Dermis microvascular lymphatic vessel endothelial cell (primary cell): ENCODE measurements at regions not wholly inside any gene's neighbourhood (a gene's known extent, or its start where the extent isn't known, plus 50 kb on each side); places are given as distances from the start of the nearest gene placed in this dataset.
"Not testable (repeated sequence)": the region's sequence is repeated elsewhere in the genome, so short reads cannot be mapped to it uniquely, and the experiment has no call there.

Source experiments
- DNase-seq, 2 donors: peaks; one replicate each; pipeline versions ENCODE4 v3.0.0 to v3.0.0-alpha.2; 2010; ENCODE audit warnings: low read depth in 2 of 2

- no peak for DNase-seq
These were observed 52.2 kb upstream of the PRL start for GRCh38 chr6:22349051-22349450.

DNA sequence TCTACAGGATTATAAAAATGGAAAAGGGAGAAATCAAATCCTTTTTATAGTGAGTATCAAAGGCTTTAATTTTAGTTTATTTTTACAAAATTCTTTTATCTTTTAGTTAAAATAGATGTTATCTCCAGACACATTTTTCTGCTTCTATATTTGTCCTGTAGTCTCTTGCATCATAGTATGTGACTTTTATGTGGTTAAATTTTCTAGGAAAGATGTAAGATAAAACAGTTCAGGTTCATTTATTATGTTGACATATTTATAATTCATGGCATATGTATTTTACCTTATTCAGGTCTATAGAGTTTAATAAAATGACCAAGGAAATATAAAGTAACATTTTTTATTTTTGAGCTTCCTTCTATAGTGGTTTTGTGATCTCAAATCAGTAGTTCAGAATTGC lies 52.7 kb upstream of the PRL start:
- DNase-seq: no peak

- peak in 1 of 2 donors; percentile 45 for DNase-seq
These were observed 53.3 kb upstream of the PRL start for GRCh38 chr6:22350109-22350508.

DNA sequence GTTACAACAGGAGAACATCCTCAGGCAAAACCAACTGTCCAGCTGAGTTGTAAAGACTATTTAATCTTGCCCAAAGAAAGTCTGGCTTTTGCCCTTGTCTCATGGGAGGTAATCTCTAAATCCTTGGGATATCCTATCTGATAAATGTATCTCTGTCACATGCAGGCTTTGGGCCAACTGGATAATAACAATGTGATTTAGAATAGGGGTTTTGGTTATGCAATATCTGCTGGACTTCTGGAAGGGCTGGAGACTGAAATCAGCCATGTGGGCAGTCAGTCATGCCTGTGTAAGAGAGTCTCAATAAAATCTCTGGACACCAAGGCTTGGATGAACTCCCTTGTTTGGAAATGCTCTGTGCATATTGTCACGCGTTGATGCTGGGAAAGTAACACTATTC lies 56.3 kb upstream of the PRL start:
- no peak for DNase-seq

- DNase-seq: no peak
These were observed 59.6 kb upstream of the PRL start for GRCh38 chr6:22356362-22356940.

GRCh38 chr6:22357724-22358189 lies 60.9 kb upstream of the PRL start:
- no peak for DNase-seq

GRCh38 chr6:22361576-22361975 lies 64.7 kb upstream of the PRL start:
- DNase-seq: no peak

DNA sequence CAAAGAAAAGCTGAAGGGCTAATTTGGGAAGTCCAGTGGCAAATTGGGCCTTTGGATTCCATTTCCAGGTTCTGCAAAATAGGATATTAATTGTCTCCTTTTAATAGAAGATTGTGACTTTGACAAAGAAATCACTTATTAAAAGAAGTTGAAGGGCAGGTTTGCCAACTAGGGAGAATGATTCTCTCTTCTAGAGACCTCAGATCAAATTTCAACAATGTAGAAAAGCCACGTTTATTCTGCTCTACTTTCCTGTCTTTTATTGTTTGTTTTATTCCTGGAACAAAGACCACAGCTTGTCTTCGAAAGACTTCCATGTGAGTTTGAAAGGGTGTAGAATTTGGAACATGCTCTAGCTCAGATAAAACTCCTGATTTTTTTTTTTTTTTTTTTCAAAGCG lies 65.5 kb upstream of the PRL start:
- DNase-seq: peak in 1 of 2 donors; percentile 30

- DNase-seq: peak in 1 of 2 donors; percentile 53
These were observed 66.4 kb upstream of the PRL start for GRCh38 chr6:22363166-22363713.

GRCh38 chr6:22363714-22364239 lies 66.9 kb upstream of the PRL start:
- peak in 1 of 2 donors; percentile 45 for DNase-seq

DNA sequence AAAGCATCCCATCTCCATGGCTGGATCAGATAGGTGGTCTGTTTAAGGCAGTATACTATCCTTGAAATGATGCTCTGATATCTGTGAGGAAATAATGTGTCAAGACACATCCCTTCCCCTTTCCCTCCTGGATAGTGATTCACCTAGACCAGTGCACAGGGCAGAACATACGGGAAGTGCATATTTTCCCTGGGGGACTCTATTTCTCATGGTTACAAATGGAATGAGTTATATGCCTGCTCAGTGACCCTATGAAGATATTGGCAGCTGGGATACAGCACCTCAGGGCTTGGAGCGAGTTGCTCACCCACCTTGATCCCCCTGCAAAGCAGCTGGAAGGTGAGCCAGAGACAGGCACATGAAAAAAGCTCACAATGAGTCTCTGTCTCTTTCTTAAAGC lies 67.5 kb upstream of the PRL start:
- DNase-seq: peak in 1 of 2 donors; percentile 46

DNA sequence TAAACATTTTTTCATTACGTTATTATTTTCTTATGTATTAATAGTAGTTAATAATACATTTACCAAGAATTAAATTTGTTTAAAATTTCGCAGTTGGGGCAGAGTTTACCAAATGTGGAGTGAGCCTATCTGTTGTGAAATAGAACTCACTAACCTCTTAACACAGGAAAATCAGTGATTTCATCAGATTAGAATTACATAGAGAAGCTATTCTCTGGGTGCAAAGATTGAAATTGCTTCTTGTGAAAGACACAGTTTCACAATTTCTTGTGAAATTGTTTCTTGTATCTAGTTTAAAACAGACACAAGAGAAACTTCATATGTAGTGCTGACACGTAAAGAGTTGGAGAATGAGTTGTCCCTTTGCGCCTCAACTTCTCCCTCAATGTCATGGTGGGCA lies 69.4 kb upstream of the PRL start:
- DNase-seq: no peak

GRCh38 chr6:22367346-22367745 lies 70.5 kb upstream of the PRL start:
- DNase-seq: no peak

GRCh38 chr6:22368794-22369193 lies 72.0 kb upstream of the PRL start:
- peak in 1 of 2 donors; percentile 9 for DNase-seq

- no peak for DNase-seq
These were observed 76.1 kb upstream of the PRL start for GRCh38 chr6:22372922-22373321.

DNA sequence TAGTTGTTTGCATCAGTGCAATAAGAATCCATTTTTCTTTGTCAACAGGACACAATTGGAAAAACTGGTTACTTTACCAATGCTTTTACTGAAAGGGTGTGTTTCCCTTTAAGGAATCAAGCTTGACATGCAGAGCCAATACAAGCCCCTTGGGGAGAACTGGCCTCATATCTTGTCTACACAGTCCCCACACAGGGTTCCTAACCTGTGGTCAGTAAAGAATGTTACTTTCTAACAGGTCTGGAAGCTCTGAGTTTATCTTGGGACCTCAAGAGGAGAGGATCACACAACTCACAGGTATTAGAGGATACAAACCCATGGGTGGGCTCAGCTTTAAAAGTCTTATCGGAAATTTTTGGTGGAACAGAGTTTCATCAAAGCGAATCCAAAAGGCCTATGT lies 78.1 kb upstream of the PRL start:
- DNase-seq: not testable (repeated sequence)

DNA sequence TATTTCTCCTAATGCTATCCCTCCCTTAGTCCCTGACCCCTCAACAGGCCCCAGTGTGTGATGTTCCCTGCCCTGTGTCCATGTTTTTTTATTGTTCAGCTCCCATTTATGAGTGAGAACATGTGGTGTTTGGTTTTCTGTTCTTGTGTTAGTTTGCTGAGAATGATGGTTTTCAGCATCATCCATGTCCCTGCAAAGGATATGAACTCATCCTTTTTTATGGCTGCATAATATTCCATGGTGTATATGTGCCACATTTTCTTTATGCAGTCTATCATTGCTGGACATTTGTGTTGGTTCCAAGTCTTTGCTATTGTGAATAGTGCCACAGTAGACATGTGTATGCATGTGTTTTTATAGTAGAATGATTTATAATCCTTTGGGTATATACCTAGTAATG lies 79.5 kb upstream of the PRL start:
- not testable (repeated sequence) for DNase-seq

GRCh38 chr6:22378536-22378935 lies 81.7 kb upstream of the PRL start:
- DNase-seq: not testable (repeated sequence)

GRCh38 chr6:22380236-22380635 lies 83.4 kb upstream of the PRL start:
- DNase-seq: no peak

GRCh38 chr6:22381845-22382544 lies 85.2 kb upstream of the PRL start:
- no peak for DNase-seq

DNA sequence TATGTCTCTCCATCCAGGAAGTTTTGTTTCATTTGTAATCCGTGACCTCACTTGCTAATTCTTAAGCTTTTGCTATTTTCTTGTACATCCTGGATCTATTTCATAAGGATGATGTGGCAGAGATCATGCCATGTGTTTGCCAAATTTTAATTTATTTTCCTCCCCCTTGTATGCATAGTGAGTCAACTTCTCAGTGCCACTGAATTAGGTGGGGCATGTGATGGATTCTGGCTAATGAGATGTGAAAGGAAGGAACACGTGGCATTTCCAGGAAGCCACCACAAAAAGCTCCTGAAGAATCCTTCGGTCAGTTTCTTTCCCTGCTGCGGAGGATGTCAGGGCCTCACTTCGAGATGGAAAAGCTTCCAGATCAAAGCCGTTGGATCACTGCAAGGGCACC lies 86.2 kb upstream of the PRL start:
- no peak for DNase-seq

DNA sequence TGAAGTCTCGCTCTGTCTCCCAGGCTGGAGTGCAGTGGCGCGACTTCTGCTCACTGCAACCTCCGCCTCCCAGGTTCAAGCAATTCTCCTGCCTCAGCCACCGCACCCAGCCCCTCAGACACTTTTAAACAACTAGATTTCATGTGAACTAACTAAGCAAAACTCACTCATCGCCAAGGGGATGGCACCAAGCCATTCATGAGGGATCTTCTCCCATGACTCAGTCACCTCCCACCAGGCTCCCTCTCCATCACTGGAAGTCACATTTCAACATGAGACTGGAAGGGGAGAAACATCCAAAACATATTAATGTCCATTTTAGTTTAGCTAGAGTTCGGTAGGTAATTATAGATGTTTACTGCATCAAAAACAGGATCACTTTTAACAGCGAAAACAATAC lies 95.9 kb upstream of the PRL start:
- no peak for DNase-seq

DNA sequence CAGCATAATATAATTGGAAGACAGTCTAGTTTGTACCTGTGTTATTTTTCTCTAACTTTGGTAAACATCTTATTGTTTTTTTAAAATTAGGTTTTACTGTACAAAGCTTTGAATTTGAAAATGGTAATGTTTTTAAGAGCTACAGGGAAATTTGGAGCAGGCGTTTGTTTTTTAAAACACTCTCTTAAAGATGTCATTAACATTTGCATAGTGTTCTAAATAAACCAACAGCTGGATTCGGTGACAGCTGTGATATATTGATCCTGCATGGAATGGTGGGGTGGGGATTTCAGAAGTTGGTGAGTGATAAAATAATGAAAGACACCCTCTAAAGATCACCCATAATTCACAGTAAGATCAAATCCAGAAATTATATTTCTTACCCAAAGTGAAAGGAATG lies 97.9 kb upstream of the PRL start:
- DNase-seq: no peak
